ENCODE measurements at regions not wholly inside any gene's neighbourhood (a gene's known extent, or its start where the extent isn't known, plus 50 kb on each side); places are given as distances from the start of the nearest gene placed in this dataset.
"Not testable (repeated sequence)": the region's sequence is repeated elsewhere in the genome, so short reads cannot be mapped to it uniquely, and the experiment has no call there.

DNA sequence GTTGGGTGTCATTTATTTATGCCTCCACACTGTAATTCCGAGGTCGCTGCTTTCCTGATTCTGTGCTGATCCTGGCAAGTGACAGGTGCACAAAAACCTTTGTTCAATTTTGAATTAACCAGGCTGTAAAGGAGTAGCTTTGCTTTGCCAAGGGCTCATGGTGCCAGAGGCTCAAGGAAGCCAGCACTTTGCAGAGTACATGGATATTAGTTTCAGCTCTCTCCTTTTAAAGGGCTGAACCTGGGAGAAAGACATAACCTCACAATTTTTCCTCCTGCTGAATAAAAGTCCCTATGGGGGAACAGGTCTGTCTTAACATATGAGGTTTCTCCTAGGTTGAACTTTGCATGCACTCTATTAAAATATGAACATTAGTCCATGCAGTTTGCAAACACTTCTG is 227.6 kb upstream of the WSB1 start:
- DNase-seq: no peak

DNA sequence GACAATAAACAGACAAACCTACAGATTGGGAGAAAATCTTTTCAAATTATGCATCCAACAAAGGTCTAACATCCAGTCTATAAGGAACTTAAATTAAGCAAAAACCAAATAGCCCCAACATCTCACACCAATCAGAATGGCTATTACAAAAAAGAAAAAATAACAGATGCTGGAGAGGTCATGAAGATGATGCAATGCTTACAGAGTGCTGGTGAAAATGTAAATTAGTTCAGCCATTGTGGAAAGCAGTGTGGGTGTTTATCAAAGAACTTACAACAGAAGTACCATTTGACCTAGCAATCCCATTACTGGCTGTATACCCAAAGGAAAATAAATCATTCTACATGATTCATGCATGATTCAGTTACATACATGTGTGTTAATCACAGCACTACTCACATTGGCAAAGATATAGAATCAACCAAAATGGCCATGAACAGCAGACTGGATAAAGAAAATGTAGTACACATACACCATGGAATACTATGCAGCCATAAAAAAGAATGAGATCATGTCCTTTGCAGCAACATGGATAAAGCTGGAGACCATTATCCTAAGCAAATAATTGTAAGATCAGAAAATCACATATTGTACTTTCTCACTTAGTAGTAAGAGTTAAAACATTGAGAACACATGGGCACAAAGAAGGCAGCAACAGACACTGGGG is 223.9 kb upstream of the WSB1 start:
- no peak for DNase-seq

DNA sequence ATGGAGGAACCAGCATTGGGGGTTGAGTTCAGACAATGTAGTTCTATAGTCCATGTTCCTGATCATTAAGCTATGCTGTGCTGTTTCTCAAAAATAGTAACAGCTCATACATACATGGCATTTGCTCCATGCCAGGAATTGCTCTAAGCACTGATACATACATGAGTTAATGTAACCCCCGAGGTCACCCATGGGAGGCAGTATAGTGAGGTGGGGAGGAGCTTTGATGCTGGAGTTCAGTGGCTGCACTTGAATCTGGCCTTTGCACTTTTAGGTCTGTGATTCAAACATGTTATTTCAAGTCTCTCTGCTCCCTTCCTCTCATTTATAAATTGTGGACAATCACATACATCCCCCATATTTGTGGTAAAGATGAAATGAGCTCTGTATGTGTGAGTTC is 223.1 kb upstream of the WSB1 start:
- no peak for DNase-seq

DNA sequence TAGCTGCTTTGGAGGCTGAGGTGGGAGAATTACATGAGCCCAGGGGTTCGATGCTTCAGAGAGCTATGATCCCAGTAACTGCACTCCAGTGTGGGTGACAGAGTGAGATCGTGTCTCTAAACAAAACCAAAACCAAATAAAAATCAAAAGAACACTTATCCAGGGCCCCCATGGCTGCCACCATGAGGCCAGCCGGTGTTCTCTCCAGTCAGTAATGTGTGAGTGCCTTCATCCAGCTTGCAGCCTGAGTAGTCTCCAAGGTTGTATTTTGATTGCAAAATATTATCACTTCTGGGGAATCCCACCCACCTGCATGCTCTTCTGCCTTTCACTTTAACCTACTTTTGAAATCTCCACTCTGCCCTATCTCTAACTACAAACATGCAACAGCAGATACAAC is 221.0 kb upstream of the WSB1 start:
- no peak for DNase-seq

DNA sequence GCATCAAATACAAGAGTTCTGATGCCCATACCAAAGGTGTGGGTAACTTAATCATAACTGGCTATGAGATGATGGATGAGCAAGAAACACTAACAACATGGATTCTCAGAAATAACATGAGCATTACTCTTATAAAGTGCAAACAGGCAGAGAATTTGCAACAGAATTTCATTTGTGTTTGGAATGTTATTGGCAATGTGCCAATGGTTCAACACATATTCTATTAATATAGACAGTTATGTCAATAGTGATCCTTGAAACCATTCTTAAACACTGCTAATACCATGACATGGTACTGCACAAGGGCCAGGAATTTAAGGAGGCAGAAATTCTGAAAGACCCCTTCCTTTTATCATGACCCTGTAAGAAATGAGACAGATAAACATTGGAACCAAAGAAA is 217.1 kb upstream of the WSB1 start:
- no peak for DNase-seq

DNA sequence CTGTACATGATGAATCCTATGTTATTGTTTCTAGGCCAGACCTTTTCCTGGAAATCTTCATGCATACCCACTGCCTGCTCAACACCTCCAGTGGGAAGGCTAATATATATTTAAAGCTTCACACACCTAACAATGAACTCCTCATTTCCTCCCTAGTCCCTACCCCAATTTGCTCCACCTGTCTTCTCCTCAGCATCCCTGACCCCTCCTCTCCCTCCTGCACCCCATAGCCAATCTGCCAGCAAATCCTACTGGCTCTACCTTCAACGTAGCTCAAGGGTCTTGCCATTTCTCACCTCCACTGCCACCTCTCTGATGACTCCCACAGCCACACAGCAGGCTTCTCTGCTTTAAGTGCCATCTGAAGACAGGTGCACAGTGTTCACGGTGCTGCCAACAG is 215.6 kb upstream of the WSB1 start:
- no peak for DNase-seq

DNA sequence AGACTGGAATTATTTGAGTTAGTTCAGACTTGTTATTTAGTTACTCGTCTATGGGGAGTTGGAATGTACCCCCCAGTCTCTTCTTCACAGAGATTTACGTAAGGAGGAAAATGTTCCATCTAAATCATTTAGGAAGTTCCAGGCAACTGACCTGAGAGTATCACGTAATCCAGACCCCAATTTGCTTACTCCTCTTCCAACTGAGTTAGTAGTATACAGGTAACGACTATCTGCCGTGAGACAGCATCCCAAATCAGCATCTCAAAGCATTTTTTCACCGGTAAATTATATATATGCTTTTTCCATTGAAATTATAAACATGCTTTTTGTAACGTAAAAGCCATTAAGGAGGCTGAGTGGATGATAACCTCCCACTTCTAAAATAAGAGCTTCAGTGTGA is 214.3 kb upstream of the WSB1 start:
- no peak for DNase-seq

DNA sequence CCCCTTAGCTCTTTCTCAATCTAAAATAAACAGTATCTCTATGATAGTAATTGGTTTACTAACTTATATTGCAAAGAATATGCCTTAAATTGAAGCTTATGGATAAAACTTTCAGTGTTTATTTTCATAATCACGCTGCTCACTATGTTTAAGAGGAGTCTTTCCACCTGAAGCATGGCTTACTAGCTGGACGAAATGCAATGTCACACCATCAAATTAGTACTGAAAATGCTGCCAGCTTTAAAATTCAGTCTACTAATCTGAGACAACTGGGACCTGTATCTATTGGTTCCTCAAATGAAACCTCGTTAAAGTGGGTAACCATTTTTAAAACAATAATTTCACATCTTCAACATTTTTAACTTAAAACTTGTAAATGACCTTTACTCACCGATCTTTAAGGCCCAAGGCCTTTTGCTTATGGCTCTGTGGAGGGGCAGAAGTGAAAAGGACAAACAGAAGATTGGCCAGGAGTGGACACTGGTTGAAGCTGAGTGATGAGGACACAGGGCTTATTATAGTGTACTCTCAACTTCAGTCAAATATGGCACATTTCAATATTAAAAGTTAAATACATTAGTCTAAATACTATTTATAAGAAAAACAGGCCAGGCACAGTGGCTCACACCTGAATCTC is 212.8 kb upstream of the WSB1 start:
- no peak for DNase-seq

DNA sequence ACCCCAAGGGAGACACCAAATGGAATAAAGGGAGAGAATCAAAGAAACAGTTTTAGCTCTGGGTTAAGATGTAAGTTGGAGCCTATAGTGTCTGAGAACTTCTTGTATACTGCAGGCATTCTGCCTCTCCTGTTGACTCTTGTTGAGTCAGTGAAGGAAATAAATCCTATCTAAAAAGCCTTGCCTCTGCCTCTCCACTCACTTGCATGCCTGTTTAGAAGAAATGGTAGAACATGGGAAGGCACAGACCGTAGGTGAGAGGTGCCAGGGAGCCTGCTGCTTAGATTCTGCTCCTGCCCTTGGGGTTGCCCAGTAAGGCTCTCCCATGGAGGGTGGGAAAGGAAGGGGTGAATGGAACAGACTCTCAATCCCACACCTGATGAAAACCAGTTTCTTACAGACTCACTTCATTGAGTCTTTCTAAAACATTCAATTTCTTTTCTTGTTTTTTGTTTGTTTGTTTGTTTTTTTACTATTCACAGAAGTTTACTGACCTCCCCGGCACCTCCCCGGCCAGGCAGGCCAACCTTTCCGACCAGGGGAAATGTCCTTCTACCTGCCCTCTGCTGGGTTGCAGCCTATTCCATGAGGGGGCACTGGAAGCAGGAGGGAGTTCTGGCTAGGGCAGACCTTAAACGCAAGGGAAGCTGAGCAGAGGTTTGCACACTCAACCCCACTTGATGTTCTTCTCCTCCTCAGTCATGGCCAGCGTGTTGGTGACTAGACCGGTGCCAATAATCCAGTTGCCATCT is 211.7 kb upstream of the WSB1 start:
- DNase-seq: no peak

DNA sequence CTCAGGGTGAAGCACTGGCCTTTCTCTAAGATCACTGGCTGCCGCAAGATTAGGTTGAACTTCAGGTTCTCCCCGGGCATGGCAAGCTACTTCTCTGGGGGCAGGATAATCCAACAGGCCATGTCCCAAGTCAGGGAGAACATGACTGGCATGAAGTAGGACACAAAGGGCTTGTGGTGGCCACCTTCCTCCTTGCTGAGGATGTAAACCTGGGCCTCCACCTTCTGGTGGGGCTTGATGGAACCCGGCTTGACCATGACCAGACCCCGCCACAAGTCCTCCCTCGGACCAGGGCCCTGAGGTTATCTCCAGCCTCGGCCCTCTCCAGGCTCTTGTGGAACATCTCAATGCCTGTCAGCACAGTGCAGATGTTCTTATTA is 211.1 kb upstream of the WSB1 start:
- no peak for DNase-seq

DNA sequence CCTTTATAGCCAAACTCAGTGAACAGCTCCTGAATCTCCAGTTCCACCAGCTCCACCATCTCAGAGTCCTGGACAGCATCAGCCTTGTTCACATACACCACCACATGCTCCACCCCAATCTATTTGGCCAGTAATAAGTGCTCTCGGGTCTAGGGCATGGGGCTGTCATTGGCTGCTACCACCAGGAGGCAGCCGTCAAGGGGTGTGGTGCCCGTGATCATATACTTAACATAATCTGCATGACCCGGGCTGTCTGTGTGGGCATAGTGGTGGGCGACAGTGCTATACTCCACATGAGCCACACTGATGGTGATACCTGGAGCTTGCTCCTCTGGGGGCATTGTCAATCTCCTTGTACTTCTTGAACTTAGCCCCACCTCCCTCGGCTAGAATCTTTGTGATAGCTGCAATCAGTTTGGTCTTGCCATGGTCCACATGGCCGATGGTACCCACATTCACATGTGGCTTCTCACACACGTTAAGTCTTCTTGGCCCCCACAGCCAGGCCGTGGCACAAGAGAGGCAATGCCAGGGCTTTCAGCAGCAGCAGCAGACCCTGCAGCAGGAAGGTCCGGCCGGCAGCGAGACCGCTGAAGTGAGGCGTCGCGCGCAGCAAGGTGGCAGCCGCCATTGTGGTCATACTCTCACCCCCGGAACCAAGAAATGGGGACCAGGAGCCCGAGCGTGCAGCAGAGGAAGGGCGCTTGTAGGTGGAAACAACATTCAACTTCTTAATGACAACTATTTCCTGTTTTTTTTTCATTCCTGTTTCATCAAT is 210.3 kb upstream of the WSB1 start:
- DNase-seq: no peak

DNA sequence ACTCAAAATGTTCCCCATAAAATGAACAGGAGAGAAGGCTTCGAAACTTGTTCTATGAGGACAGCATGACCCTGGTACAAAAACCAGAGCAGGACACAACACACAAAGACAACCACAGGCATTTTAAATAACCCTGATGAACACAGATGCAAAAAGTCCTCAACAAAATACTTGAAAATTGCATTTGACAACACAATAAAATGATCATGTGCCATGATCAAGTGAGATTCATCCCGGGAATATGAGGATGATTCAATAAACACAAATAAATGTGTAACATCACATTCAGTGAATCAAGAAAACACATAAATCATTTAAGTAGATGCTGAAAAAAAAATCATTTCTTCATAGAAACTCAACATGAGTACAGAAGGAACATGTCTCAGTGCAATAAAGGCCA is 208.4 kb upstream of the WSB1 start:
- no peak for DNase-seq

DNA sequence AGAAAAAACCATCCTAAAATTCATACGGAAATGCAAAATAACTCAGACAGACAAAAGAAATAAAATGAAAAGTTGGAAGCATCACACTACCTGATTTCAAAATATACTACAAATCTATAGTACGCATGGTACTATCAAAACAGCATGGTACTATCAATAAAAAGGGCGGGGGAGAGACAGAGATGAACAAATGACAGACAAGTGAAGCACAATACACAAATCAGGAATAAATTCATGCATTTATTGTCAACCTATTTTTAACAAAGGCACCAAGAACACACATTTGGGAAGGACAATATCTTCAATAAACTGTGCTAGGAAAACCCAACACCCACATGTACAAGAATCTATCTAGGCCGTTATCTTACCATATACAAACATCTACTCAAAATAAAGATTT is 207.4 kb upstream of the WSB1 start:
- no peak for DNase-seq

DNA sequence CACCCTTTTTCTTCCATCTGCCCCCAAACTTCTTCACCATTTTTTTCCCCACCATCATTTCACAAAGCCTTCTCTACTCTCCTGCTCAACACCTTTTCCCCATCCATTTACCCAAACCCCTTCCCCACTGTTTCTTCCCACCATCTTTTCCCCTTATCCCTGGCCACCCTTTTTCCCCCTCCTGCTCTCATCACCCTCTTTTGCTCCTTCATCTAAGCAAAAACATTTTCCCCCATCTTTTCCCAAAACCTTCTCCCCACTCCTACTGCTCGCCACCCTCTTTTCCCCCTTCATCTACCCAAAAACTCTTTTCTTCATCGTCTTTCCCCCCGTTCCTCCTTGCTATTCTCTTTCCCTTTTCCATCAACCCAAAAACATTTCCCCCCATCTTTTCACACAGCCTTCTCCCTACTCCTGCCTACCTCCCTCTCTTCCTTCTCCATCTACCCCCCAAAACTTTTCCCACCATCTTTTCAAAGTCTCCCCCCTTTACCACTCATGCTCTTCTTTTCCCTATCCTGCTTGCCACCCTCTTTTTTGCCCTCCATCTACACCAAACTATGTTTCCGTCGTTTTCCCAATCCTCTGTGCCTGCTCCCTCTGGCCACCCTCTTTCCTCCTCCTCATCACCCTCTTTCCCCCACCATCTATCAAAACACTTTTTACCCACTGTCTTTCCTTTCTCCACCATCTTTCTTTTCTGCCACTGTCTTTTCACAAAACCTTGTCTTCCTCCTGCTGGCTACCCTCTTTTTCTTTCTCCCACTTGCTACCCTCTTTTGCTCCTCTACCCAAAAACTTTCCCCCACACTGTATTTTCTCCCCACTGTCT is 205.8 kb upstream of the WSB1 start:
- DNase-seq: no peak

DNA sequence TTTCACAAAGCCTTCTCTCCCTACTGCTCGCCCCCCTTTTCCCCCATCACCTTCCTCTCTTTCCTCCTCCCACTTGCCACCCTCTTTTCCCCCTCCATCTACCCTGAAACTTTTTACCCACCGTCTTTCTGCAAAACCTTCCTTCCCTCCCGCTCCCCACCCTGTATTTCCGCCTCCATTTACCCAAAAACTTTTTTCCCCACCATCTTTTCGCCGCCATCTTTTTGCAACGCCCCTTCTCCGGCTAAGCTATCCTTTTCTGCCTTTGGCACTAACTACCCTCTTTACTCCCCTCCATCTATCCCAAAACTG is 205.2 kb upstream of the WSB1 start:
- DNase-seq: no peak

DNA sequence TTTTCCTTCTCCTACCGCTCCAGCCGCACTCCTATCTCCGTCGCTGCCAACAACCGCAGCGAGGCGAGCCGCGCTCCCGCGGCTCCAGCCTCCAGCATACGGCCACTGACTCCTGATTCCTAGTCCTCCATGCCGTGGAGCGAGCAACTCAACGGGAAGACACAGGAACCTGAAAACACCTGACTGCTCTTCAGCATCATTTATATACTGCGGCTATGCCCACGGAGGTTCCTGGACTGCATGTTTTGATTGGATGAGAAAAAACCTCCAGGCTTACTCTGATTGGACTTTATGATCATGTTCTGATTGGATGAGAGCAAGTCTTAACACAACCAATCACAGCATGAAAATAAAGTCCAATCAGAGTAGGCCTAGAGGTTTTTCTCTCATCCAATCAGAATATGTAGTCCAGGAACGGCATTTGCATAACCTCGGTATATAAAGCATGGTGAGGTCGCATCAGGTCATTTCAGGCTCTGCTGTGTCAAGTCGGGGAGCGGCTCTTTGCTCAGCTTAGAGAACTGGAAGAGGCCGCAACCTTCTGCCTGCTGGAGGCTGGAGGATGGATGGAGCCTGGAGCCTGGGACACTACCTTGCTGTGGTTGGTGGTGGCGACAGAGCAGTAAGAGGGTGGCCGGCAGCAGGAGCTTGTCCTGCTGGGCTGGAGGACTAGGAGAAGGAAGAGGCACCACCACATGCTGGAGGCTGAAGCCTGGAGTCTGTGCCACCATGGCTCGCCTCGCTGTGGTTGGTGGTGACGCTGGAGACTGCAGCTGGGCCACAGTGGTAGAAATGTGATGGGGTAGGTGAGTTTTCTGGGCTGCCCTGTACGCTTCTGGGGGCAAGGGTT is 204.6 kb upstream of the WSB1 start:
- not testable (repeated sequence) for DNase-seq

DNA sequence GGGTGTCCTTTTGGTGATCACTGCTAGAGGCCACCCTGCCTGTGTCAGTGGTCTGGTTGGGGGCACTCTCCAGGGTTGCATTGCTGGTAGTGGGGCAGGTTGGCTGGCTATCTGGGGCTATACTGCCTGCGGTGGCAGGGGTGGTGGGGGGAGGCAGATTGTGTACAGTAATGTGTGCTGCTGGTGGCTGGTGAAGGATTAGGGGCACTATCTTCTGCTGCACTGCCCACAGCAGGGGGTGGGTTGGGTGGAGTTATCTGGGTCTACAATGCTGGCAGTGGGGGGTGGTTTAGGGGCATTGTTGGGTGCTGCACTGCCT is 204.0 kb upstream of the WSB1 start:
- DNase-seq: no peak

DNA sequence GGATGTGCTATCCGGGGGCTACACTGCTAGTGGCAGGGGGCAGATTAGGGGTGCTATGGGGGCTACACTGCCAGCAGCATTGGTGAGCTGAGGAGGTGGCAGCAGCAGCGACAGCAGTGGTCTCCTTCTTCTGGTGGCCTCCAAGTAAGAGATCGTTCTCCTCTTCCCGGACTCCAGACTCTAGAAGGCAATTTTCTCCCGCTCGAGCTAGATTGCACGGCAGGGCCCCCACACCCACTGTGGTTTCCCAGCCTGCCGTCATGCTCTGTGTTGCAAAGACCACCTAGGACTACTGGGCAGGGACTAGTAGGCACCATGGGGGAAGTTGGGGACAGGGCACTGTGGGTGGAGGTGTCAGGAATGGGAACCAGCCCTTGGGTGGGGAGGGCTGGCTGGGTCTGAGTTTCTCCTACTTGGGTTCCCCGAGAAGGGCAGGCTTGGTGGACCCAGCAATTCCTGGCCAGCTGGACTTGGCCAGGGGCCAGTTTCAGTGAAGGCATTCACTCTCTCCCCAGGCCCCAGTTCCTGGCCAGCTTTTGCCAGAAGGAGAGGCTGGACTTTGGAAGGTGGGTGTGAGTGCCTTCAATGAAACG is 203.4 kb upstream of the WSB1 start:
- not testable (repeated sequence) for DNase-seq

DNA sequence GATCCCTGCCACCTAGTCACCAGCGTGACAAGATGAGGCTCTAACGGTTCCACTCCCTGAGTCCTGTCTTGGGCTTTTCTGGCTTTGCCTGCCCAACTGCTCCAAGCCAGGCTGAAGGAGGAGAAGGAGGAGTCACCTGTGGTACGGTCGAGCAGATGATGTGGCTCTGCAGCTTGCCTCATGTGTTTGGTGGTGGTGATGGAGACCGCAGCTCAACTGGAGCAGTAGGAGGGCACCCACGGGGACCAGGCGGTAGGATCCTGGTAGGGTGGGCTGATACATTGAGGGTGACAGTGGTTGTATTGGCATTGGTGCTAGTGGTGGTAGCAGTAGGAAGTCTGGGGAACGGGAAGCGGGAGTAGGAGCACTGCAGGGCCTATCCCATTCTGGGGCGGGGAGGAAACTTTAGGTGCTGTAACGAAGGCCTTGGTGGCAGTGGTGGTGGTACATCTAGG is 202.8 kb upstream of the WSB1 start:
- DNase-seq: no peak

DNA sequence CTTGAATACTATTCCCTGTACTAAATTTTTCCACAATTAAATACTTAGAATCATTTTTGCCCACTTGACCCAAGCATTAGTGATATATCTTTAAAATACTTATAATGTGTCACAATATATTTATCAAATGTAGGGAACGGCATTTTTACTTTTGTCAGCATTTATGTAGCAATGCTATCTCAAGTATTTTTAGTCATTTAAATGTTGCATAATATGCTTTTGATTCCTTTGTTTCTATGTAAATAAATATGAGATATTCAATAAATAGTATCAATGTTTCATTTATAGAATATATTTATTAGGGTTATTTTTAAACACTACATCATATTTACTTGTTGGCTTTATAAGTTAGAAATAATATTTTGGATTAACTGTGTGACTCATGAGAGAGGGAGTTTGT is 199.7 kb upstream of the WSB1 start:
- DNase-seq: not testable (repeated sequence)

DNA sequence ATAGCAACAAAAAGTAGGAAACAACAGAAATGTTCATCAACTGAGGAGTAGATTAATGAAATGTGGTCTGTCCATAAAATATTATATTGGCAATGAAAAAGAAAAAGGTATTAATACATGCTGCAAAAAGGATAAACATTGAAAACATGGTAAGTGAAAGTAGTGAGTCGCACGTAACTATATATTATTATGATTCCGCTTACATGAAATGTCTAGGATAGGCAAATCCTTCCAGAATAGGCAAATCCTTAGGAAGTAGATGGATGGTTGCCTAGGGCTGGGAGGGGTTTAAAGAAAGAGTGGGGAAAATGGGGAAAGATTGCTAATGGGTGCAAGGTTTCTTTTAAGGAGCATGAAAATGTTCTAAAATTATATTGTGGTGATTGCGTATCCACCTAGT is 198.1 kb upstream of the WSB1 start:
- not testable (repeated sequence) for DNase-seq

DNA sequence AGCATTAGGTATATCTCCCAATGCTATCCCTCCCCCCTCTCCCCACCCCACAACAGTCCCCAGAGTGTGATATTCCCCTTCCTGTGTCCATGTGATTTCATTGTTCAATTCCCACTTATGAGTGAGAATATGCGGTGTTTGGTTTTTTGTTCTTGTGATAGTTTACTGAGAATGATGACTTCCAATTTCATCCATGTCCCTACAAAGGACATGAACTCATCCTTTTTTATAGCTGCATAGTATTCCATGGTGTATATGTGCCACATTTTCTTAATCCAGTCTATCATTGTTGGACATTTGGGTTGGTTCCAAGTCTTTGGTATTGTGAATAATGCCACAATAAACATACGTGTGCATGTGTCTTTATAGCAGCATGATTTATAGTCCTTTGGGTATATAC is 194.6 kb upstream of the WSB1 start:
- DNase-seq: not testable (repeated sequence)

Data from NCI-H69 (cell line).